Neural progenitor cell (in vitro differentiated cells): ENCODE measurements at regions not wholly inside any gene's neighbourhood (a gene's known extent, or its start where the extent isn't known, plus 50 kb on each side); places are given as distances from the start of the nearest gene placed in this dataset.

Experiments
- CTCF ChIP-seq: fragments of 200-600 bp; sonication (generic); IDR thresholded peaks from 2 replicates; pipeline ENCODE4 v1.5.1; 2017; ENCODE audit warnings: antibody characterized with exemption, mild to moderate bottlenecking
- EZH2 ChIP-seq: fragments of 200-600 bp; sonication (generic); IDR thresholded peaks from 2 replicates; pipeline ENCODE4 v1.6.1; 2017; ENCODE audit warnings: antibody characterized with exemption, mild to moderate bottlenecking, moderate library complexity

GRCh38 chr17:51387582-51387981 lies 127.2 kb downstream of the UTP18 start:
- TF ChIP-seq CTCF (no peak), EZH2 (no peak)
